HG03439 (cell line): ENCODE measurements at regions not wholly inside any gene's neighbourhood (a gene's known extent, or its start where the extent isn't known, plus 50 kb on each side); places are given as distances from the start of the nearest gene placed in this dataset.
"Not testable (repeated sequence)": the region's sequence is repeated elsewhere in the genome, so short reads cannot be mapped to it uniquely, and the experiment has no call there.

Source experiments
- ATAC-seq: cut with Tn5 transposase; IDR thresholded peaks from one replicate; pipeline ENCODE4 v1.9.1; 2021; ENCODE audit warnings: mild to moderate bottlenecking, moderate library complexity; ENCODE audit not compliant: unreplicated experiment

DNA sequence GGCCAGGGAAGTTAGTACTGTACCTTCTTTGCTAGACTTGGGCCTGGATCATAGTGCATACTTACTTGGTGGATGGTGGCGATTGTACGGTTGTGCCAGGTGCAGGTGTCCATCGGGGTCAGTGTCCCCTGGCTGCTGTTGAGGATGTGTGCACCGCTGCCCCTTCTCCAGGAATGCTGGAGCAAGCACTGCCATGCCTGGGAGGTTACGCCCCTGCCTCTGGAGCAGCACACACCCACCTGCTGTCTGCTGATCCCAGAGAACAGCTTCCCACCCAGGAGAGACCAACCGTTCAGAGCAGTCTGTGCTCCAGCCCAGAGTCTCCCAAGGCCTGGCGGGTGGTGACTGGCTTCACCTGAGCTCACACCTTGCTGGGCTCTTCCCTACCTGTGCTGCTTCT is 286.8 kb upstream of the HS6ST1 start:
- no peak for ATAC-seq

DNA sequence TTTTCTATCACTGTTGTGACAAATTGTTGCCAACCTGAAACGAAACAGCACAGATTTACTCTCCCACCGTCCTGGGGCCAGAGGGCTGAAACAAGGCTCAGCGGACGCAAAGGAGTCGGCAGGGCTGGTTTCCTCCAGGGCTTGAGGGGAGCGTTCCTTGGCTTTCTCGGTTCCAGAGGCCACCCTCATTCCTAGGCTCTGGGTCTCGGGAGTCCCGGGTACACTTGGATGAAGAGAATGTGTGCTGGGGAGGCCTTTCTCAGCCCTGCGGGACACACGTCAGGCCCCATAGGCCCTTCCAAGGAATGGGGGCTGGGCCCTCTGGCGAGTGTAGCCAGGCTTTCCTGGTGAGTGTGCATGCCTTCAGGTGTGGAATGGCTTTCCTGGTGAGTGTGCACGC is 287.3 kb upstream of the HS6ST1 start:
- no peak for ATAC-seq

DNA sequence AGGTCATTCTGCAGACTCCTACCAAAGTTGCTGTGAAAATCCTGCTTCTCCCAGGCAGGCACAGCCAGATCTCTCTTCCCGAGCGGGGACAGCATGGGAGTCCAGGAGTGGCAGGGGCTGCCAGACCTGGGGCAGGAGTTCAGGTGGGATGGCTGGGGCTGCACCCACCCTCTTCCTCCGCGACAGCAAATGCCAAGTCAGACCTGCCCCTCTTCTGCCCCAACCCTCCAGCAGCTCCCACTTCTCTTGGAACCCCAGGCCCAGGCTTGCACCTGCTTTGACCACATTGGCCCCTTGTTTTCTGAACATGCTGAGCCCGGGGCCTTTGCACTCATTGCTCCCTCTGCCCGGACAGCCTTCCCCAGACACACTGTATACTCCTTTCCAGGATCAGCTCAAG is 288.2 kb upstream of the HS6ST1 start:
- no peak for ATAC-seq

DNA sequence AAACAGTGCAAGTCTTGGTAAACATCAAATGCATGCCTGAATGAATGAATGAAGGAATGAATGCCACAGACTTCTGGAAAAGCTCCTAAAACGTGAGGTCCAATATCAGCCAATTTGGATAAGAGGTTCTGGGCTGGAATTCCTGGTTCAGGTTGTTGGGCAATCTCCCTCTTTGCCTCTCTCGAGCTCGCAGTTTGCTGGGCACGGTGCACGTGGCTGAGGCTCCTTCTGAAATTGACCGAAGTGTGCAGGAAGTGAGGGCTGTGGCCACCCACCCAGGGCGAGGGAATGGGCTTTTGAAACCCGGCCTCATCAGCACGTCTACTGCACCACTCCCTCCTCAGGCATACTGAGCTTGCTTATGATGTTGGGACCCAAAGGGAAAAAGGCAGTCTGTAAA is 288.8 kb upstream of the HS6ST1 start:
- ATAC-seq, result no peak

DNA sequence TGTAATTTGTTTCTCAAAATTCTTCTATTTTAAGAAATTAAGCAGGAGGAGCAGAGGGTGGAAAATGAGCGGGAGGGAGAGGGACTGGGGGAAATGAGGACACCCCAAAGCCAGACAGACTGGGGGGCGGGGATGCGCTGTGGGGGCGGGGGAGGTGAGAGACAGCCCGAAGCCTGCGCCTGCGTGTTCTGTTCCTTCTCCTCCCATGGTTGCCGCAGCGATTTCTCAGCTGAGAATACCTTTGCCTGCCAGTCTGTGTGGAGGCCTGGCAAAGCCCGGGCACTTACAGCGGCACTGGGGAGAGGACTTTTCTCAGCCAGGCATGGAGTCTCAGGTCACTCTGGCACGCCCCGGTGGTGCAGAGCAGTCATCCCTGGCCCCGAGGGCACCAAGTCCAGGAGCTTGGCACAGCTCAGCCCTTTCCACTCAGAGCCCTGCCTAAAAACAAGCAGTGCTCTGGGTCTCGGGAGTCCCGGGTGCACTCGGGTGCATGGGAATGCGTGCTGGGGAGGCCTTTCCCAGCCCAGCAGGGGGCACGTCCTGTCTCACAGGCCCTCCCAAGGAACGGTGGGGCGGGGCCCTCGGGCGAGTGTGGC is 289.3 kb upstream of the HS6ST1 start:
- ATAC-seq, result no peak

DNA sequence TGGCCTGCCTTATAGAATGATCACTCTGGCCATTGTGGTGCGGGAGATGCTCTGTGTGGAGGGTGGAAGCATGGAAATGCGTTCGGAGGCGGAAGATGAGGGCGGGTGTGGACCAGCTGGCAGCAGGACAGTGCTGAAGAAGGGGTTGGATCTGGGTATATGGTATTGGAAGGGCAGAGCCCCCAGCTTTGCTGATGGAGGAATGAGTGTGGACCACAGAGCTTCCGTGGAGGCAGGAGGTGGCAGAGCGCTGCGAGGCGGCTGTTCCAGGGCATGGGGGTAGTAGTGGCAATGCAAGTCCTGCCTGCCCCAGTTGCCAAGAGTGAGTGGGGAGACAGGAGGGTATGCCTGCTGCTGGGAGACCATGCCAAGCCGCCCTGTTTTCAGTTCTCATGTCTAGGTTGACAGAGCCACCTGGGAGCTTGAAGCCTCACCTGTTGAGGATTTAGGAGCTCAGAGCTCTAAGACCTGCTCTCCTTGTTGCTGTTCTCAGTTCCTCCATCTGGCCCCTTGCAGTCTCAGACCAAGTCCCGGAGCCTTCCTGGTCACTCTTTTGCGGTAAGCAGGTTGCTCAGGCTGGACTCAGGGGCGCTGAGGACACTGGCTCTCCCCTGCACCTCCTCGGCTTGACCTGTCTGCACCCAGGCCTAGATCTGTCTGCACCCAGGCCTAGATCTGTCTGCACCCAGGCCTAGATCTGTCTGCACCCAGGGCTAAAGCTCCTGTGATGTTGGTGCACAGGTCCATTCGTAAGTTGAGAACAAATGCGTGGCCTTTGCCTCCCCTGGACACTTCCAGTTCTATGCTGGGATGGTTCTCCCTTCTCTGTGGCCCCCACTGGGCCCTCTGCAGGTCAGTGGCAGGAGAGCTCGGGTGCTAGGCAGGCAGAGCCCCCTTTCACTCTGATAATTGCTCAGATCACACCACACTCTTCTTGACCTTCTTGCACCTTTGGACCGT is 290.5 kb upstream of the HS6ST1 start:
- ATAC-seq, result no peak

DNA sequence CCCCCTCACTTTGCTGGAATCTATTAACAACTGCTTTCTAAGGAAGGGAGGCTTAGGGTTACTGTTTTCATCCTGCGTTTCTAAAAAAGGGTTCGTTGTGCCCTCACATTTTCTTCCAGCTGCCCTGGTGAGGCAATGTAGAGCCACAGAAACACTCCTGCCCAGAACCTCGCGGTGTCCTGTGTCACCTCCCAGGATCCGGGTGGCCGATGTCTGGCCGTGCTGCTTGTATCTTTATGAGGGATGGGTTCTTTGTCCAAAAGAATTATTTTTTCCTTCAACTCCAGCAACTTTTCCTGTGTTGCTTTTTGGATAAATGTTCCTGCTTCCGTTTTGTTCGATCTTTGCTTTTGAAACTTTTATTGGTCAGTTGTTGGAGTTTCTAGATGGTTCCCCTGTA is 291.8 kb upstream of the HS6ST1 start:
- no peak for ATAC-seq

DNA sequence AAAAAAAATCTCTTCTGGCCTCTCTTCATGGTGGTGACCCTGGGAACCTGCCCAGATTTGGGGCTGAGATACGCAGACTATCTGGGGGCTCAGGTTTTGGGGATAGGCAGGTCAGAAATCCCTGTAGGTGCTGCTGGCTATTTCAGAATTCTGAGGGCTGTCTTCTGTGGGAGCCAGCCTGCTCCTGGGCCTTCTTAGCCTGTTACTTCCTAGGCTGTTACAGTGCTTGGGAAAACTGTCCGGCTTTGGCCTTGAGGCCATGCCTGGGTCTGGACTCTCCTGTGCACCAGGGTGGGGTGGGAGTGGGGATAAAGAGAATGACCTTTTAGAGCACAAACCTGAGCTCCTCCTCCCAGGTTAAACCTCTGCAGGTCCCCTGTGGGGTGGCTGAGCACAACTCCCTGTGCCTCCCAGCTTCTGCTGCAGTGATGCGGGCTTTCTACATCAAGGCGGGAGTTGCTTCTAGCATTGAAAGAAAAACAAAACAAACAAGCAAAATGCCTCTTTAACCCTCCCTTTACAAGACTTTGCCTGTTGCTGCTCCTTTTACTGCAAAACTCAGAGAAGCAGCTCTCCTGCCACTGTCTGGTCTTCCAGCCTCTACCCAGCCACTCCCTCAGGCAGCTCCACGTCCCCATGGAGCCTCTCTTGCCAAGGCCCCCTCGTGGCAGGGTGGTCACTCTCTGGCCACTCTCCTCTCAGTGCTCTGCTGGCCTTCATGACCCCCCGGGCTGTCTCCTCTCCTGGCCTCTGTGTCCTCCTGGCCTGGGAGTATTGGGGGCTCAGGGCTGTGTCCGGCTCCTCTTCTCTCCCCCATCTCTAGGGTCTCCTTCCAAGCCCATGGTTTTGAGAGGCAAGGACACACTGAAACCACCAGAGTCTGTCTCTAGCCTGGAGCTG is 293.0 kb upstream of the HS6ST1 start:
- ATAC-seq, result no peak

DNA sequence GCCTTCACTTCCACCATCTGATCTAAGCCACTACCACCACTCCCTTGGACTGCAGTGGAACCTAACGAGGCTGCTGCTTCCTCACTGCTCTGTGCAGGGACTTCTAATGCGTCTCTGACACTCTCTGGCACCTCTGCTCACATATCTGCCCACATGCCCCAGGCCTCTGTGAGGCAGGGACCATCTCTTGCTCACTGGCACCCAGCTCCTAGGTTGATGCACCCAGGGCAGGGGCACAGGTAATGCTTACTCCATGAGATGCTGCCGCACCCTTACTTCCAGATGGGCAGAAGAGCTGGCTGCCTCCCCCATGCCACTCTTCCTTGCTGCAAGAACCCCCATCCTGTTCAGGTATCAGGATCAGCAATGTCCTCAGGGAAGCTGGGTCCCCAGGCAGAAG is 294.0 kb upstream of the HS6ST1 start:
- no peak for ATAC-seq

DNA sequence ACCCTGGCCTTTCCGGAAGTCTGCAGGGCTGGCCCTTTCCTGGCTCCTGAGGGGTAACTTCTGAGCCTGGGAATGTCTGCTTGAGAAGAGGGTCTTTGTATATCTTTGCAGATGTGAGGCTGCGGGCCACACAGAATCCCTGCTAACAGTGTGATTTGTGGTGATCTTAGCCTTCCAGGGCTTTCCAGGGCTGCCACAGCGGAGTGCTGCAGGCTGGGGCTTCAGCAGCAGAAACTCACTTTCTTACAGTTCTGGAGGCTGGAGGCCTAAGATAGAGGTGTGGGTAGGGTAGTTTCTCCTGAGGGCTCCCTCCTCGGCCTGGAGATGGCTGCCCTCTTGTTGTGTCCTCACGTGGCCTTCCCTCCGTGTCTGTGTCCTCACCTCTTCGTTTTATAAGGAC is 294.7 kb upstream of the HS6ST1 start:
- ATAC-seq, result no peak

DNA sequence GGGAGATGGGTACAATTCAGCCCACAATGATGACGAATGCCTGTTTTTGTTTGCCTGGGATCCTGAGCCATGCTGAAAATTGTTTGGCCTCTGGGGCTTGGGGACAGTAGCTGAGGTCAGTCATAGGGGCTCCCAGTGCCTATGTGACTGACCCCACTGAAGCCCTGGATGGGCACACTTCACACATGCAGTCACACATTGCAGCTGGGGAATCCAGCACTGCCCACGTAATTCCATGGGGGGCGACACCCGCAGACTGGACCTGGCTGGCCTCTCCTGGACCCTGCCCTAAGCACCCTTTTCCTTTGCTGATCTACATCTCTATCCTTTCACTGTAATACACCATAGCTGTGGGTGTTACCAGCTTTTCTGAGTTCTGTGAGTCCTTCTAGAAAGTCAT is 295.2 kb upstream of the HS6ST1 start:
- ATAC-seq, result no peak

DNA sequence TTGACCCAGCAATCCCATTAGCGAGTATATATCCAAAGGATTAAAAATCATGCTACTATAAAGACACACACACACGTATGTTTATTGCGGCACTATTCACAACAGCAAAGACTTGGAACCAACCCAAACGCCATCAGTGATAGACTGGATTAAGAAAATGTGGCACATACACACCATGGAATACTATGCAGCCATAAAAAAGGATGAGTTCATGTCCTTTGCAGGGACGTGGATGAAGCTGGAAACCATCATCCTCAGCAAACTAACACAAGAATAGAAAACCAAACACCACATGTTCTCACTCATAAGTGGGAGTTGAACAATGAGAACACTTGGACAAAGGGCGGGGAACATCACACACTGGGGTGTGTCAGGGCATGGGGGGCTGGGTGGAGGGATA is 296.2 kb upstream of the HS6ST1 start:
- not testable (repeated sequence) for ATAC-seq

DNA sequence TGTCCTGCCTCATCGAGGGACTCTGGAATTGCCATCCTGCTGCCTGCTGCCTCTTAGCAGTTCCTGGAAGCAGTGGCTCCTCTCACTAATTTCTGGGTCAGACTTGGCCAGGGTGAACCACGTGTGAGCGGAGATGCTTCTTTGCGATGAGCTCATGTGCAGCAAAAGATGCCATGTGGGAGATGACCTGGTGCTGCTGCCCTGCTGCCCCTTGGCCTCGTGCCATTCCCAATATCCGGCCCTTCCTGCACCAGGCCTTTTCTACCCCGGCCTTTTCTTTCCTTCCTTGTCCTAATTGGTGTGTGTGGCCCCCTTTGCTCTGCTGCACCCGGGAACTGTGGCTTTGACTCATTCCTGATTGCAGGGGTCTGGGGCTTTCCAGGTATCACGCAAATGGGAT is 296.9 kb upstream of the HS6ST1 start:
- ATAC-seq, result no peak

DNA sequence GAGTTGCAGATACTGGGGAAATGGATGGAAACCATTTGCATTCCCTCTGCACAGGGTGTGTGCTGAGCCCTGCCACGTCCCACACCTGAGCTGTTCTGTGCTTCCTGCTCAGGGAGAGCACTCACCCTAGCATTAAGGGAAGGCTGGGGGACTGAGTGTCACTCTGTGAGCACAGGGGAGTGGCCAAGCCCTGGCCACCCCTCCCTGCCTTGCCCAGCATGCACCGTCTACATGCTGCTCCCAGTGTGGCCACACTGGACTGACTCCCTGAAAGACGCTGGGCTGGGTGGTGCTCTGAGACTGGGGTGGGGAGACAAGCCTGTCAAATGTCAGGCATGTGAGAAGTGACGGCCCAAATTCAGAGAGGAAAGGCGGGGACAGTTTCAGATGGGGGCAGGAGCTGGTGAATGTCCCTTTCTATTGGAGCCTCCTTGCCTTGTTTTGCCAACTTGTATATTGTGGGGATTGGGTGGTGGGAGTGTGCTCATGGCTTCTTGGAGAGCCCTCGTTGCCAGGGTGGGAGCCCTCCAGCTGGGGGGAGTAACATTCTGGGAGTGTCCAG is 298.4 kb upstream of the HS6ST1 start:
- no peak for ATAC-seq

DNA sequence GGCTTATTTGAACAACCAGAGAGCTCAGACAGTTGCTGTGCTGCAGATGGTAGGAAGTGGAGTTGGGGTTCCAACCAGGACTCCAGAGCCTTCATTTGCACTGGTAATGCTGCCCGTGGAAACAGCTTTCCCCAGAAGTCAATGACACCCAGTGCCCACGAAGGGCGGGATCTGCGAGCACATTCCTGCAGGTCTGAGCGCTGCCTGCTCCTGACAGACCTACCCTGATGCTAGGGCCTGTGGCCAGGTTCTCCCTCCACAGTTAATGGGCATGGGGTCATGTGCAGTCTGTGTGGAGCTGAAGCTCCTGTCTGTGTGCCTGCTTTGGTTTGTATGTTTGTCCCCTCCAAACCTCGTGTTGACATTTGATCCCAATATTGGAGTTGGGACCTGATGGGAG is 299.0 kb upstream of the HS6ST1 start:
- no peak for ATAC-seq

DNA sequence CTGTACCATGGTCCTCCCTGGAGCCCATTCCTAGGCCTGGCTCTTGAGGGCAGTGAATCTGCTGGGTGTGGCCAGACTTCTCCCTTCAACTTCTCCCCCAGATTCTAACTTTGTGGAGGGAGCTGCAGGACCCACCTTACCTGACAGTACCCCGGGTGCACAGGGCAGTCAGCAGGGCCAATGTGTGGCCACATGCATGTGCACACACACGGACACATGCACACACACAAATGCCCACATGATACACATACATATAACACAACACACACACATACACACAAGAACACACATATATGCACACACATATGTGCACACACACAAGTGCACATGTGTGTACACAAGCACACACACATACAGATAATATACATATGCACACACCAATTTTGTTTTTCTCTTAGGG is 300.0 kb upstream of the HS6ST1 start:
- ATAC-seq, result no peak

DNA sequence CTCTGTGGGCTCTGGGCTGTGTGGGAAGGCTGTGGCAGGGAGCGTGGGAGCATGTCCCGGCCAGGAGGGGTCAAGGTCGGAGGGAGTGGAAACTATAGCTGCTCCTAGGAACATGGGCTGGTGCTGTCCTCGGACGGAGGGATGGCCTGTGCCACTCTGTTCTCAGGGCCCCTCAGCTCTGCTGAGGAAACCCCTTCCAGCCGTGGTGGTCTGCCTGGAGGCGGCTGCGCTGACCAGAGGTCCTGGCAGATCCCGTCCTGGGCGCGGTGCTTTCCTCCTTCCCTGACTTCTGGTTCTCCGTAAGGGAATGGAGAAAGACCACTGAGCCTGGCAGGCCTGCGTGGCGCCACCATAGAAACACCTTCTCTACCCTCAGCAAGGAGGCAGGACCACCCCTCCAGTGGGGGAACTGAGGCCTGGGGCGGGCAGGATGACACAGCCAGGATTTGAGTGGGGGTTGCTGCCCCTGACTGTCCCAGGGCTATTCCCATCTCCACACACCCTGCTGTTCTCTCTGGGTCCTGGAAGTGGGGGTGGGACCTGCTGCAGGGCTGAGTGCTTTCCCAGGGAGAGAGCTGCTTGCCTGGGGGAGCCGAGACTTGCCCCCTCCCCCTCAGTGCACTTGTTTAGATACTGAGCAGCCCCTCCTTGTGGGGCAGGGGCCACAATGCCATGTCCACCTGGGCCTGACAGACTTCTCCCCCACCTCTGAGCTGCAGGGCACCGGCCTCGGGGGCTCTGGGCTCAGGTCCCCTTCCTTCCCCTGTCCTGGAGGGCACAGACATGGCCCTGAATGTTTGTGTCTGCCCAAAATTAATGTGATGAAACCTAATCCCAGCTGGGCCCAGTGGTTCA is 301.0 kb upstream of the HS6ST1 start:
- no peak for ATAC-seq

DNA sequence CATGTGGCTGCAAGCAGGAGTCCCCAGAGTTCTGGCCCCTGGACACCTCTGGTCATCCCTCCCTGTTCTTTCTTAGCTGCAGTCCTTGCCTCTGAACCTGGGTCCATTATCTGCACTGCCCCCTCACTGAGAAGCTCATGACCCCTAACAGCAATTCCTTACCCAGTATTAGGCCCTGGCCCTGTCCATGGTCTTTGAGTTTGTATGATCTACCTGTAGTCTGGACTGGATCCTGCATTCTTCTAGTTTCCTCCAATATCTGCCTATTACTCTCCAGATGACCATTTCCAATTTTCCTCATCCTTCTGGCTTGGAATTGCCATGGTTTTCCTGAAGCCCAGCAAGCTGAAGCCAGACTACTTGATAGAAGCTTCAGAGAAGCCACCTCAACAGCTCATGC is 302.4 kb upstream of the HS6ST1 start:
- ATAC-seq, result no peak

DNA sequence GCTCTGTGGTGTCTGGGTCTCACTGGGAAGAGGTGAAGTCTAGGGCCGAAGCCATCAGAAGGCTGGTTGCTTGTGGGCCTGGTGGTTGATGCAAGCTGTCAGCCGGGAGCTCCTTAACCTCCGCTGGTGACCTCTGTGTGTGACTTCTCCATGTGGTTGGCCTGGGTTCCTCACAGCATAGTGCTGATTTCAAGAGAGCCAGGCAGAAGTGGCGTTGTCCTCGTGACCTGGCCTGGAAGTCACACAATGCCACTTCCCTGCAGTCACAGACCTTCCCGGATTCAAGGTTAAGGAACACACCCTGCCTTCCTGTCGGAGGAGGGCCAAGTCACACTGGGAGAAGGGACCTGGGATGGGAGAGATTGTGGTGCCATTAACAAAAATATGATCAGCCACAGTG is 303.7 kb upstream of the HS6ST1 start:
- ATAC-seq, result no peak

DNA sequence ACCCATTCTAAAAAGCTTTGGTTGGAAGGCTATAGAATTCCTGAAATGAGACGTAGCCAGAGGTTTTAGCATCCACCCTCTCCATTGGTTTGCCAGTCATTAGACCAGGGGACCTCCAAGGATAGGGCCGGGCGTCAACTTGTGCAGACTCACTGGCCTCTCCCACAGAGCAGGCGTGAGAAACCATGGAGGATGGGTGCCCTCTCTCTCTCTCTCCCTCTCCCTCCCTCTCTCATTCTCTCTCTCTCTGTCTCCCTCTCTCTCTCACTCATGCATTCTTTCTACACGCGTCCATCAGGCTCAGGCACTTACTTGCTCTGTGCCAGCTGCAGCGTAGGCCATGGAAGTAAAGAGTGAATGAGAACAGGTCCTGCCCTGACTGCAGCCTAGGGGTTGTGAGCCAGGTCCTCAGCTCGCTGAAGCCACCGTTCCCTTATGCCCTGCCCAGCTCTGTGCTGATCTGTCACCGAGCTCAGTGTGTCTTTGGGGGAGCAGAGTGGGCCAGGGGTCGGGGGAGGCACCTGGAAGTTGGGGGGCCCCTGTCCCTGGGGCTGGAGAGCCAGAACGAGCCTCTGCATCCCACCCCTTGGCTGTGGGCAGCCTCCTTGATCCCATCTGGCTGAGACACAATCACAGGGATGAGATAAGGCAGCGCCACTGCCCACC is 304.4 kb upstream of the HS6ST1 start:
- no peak for ATAC-seq
